ENCODE measurements at regions not wholly inside any gene's neighbourhood (a gene's known extent, or its start where the extent isn't known, plus 50 kb on each side); places are given as distances from the start of the nearest gene placed in this dataset.

DNA sequence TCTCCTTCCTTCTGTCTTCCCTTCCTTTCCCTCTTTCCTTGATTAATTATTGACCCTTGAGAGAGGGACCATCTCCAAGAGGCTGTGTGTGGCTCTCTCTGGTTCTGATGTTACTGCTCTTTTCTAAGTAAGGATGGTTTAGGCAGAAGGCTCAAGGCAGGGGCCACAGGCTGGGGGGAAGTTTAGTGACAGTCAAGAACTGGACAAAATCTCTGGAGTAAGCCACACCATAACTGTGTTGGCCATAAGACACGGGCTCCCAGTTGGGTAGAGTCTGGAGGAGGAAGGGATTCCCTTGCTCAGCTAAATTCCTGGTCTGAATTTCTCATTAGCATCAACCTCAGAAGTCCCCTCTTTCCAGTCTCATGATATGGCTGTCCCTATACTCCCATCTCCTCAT, 74.7 kb downstream of the BUD13 start:
- Histone ChIP-seq H3K4me3 (ENCODE audit: low read length in 2 of 2) (no peak overlapping the region), H3K4me1 (ENCODE audit: control insufficient read depth in 2 of 2, insufficient read depth in 2 of 2, low read length in 2 of 2) (peaks cover under 1 to 13% of the 10 kb centered on the region in 2 donors), H3K36me3 (ENCODE audit: control insufficient read depth in 2 of 2, insufficient read depth in 2 of 2, low read length in 1 of 2) (no peaks in the 10 kb centered on the region), H3K27me3 (ENCODE audit: control insufficient read depth in 2 of 2, insufficient read depth in 1 of 2, low read length in 1 of 2) (peaks cover 2 to 15% of the 10 kb centered on the region in 2 donors), H3K9me3 (ENCODE audit: control insufficient read depth in 2 of 2, insufficient read depth in 1 of 2, low read length in 1 of 2) (no peaks in the 10 kb centered on the region), H3K27ac (ENCODE audit: low read depth in 1 of 2, low read length in 1 of 2) (no peak overlapping the region)
- WGBS, result 53% methylated on average over 1 of the region's 1 CpG
- no peak for DNase-seq (ENCODE audit: low read depth in 6 of 9, low spot score in 9 of 9)

DNA sequence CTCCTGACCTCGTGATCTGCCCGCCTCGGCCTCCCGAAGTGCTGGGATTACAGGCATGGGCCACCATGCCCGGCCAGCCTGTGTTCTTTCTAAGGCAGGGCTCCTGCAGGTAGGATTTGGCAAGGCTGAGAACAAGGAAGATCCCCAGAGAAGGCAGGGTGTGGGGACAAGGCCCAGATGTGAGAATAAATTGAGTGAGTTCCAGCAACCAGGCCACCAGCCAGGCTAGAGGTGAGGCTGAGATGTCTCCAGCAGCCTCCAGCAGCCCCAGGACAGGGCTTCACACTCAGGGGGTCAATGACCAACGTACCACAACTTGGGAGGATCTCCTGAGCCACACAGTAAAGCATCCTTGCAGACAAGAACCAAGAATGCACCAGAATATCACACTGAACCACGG, 75.1 kb downstream of the BUD13 start:
- no peak for DNase-seq (ENCODE audit: low read depth in 6 of 9, low spot score in 9 of 9)
- Histone ChIP-seq H3K36me3 (ENCODE audit: control insufficient read depth in 2 of 2, insufficient read depth in 2 of 2, low read length in 1 of 2) (no peaks in the 10 kb centered on the region), H3K4me1 (ENCODE audit: control insufficient read depth in 2 of 2, insufficient read depth in 2 of 2, low read length in 2 of 2) (peaks cover 0 to 10% of the 10 kb centered on the region in 2 donors), H3K27me3 (ENCODE audit: control insufficient read depth in 2 of 2, insufficient read depth in 1 of 2, low read length in 1 of 2) (peaks cover 2 to 16% of the 10 kb centered on the region in 2 donors), H3K9me3 (ENCODE audit: control insufficient read depth in 2 of 2, insufficient read depth in 1 of 2, low read length in 1 of 2) (no peaks in the 10 kb centered on the region), H3K27ac (ENCODE audit: low read depth in 1 of 2, low read length in 1 of 2) (no peak overlapping the region), H3K4me3 (ENCODE audit: low read length in 2 of 2) (no peak overlapping the region)
- 74% methylated on average over 7 of the region's 7 CpGs for WGBS

DNA sequence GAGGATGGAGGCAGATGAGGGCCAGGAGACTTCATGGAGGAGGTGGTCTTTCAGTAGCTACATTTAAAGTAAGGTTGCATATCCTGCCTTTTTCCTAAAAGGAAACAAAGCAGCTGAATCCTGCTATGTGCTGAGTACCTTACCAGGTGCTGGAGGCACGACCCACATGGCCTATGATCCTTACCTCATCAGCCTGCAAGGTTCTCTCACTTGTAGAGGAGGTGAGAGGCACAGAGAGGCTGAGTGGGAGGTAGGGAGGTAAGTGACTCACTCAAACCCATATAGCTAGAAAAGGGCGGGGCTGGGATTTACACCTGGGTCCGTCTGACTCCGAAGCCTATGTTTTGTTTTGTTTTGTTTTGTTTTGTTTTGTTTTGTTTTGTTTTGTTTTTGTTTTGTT, 75.8 kb downstream of the BUD13 start:
- peaks cover 2 to 17% of the 10 kb centered on the region in 2 donors for H3K27me3 ChIP-seq (ENCODE audit: control insufficient read depth in 2 of 2, insufficient read depth in 1 of 2, low read length in 1 of 2)
- no peak for DNase-seq (ENCODE audit: low read depth in 6 of 9, low spot score in 9 of 9)
- 93% methylated on average over 4 of the region's 4 CpGs for WGBS

DNA sequence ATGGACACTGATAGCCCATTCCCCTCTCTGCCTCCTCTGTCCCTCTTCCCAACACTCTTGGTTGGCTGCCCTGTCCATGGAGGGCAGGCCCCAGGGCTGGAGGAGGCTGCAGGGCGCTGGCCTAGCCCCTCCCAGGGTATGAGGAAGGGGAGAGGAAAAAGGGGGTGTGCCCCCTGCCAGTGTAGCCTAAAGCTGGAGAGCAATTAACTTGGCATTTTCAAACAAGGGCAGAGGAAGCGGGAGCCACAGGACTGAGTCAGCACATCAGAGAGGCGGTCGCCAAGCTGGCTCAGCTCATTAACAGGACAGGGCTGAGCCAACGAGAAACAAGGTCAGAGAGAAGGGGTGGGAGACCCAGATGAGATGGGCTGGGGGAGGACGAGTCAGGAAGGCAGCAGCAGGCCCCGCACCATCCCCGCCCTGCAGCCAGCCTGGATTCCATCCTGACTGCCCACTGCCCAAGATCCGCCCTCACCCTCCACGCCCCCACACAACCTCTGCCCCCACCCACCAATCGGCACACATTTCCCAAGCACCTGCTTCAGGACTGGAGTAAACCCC, 76.3 kb downstream of the BUD13 start:
- H3K36me3 ChIP-seq (ENCODE audit: control insufficient read depth in 2 of 2, insufficient read depth in 2 of 2, low read length in 1 of 2), result no peaks in the 10 kb centered on the region
- 50% methylated on average over 11 of the region's 11 CpGs for WGBS
- peaks cover 2 to 15% of the 10 kb centered on the region in 2 donors for H3K27me3 ChIP-seq (ENCODE audit: control insufficient read depth in 2 of 2, insufficient read depth in 1 of 2, low read length in 1 of 2)
- H3K4me3 ChIP-seq (ENCODE audit: low read length in 2 of 2), result no peak overlapping the region
- DNase-seq (ENCODE audit: low read depth in 6 of 9, low spot score in 9 of 9), result no peak
- H3K4me1 ChIP-seq (ENCODE audit: control insufficient read depth in 2 of 2, insufficient read depth in 2 of 2, low read length in 2 of 2), result no peaks in the 10 kb centered on the region
- no peaks in the 10 kb centered on the region for H3K9me3 ChIP-seq (ENCODE audit: control insufficient read depth in 2 of 2, insufficient read depth in 1 of 2, low read length in 1 of 2)
- H3K27ac ChIP-seq (ENCODE audit: low read depth in 1 of 2, low read length in 1 of 2), result no peak overlapping the region

More for the DNA sequence above, 75.8 kb downstream of the BUD13 start:
- H3K36me3 ChIP-seq (ENCODE audit: control insufficient read depth in 2 of 2, insufficient read depth in 2 of 2, low read length in 1 of 2), result no peaks in the 10 kb centered on the region
- peaks cover 0 to 4% of the 10 kb centered on the region in 2 donors for H3K4me1 ChIP-seq (ENCODE audit: control insufficient read depth in 2 of 2, insufficient read depth in 2 of 2, low read length in 2 of 2)
- no peak overlapping the region for H3K27ac ChIP-seq (ENCODE audit: low read depth in 1 of 2, low read length in 1 of 2)
- H3K4me3 ChIP-seq (ENCODE audit: low read length in 2 of 2), result no peak overlapping the region
- H3K9me3 ChIP-seq (ENCODE audit: control insufficient read depth in 2 of 2, insufficient read depth in 1 of 2, low read length in 1 of 2), result no peaks in the 10 kb centered on the region

DNA sequence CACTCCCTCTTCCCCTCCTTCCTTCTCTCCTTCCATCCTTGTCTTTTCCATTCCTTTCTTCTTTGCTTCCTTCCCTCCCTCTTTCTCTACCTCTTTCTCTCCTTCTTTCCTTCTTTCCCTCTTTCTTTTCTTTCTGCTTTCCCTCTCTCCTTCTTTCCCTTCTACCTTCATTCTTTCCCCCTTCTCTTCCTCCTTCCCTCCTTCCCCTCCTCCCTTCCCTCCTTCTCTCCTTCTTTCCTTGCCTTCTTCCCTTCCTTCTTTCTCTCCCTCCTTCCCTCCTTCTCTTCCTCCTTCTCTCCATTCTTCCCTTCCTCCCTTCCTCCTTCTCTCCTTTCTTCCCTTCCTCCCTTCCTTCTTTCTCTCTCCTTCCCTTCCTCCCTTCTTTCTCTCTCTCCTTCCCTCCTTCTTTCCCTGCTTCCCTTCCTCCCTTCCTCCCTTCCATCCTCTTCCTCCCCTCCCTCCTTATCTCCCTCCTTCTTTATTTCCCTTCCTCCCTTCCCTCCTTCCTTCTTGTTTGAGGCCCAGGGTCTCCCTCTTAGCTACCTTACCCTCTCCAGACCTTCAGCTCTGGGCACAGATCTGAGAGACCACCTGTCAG, 77.0 kb downstream of the BUD13 start:
- H3K27me3 ChIP-seq (ENCODE audit: control insufficient read depth in 2 of 2, insufficient read depth in 1 of 2, low read length in 1 of 2), result peaks cover 2 to 15% of the 10 kb centered on the region in 2 donors
- H3K27ac ChIP-seq (ENCODE audit: low read depth in 1 of 2, low read length in 1 of 2), result no peak overlapping the region
- no peaks in the 10 kb centered on the region for H3K36me3 ChIP-seq (ENCODE audit: control insufficient read depth in 2 of 2, insufficient read depth in 2 of 2, low read length in 1 of 2)
- H3K4me3 ChIP-seq (ENCODE audit: low read length in 2 of 2), result no peak overlapping the region
- H3K9me3 ChIP-seq (ENCODE audit: control insufficient read depth in 2 of 2, insufficient read depth in 1 of 2, low read length in 1 of 2), result no peaks in the 10 kb centered on the region
- H3K4me1 ChIP-seq (ENCODE audit: control insufficient read depth in 2 of 2, insufficient read depth in 2 of 2, low read length in 2 of 2), result no peaks in the 10 kb centered on the region
- DNase-seq (ENCODE audit: low read depth in 6 of 9, low spot score in 9 of 9), result no peak

DNA sequence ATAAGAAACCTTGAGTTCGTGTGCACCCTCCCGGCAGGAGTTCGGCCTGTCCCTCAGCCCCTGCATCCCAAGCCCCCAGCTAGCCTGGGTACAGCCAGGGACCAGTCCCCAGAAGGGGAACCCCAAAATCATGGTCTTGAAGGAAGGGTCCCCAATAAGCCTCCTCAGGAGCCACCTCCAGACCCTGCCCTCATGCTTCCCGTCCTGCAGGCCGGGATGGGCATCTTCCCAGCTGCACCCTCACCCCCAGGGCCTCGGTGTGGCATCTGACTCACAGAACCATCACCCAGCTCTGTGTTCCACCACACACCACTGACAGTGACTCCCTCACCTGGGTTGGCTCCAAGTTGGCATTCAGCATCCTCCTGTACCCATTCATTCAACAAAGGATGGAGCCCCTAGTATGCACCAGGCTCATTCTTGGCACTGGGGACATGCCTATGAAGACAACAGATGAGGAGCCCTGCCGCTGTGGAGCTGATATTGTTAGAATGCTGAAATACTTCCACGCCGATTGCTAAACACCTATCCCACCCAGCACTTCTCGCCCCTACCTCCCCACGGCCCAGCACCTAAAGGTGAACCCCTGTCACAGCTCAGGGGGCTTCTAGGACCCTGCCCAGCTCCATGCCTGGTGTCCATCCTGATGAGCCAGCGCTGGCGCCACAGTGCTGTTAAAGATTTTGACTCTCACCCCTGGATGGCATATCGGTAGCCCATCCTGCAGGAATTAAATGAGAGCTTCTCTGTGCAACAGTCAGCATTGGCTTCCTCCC, 77.8 kb downstream of the BUD13 start:
- Histone ChIP-seq H3K4me3 (ENCODE audit: low read length in 2 of 2) (no peak overlapping the region), H3K4me1 (ENCODE audit: control insufficient read depth in 2 of 2, insufficient read depth in 2 of 2, low read length in 2 of 2) (no peaks in the 10 kb centered on the region), H3K9me3 (ENCODE audit: control insufficient read depth in 2 of 2, insufficient read depth in 1 of 2, low read length in 1 of 2) (no peaks in the 10 kb centered on the region), H3K27ac (ENCODE audit: low read depth in 1 of 2, low read length in 1 of 2) (no peak overlapping the region), H3K36me3 (ENCODE audit: control insufficient read depth in 2 of 2, insufficient read depth in 2 of 2, low read length in 1 of 2) (no peaks in the 10 kb centered on the region), H3K27me3 (ENCODE audit: control insufficient read depth in 2 of 2, insufficient read depth in 1 of 2, low read length in 1 of 2) (peaks cover 2 to 15% of the 10 kb centered on the region in 2 donors)
- no peak for DNase-seq (ENCODE audit: low read depth in 6 of 9, low spot score in 9 of 9)
- 91% methylated on average over 14 of the region's 14 CpGs for WGBS

DNA sequence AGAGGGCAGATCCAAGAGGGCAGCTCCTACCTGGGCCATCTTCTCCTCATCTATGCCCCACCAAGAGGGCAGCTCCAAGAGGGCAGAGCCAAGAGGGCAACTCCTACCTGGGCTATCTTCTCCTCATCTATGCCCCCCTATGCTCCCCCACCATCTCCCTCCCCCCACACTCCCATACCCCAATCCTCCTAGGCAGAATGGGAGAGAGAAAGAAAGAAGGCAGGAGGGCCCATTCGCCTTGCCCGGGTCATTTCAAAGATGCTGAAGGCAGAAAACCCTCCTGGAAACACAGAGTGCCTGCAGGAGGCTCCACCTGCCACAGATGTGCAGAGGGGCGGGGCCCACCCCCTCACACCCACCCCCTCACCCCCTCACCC, 78.5 kb downstream of the BUD13 start:
- WGBS, result 75% methylated on average over 3 of the region's 3 CpGs
- DNase-seq (ENCODE audit: low read depth in 6 of 9, low spot score in 9 of 9), result no peak
- H3K27me3 ChIP-seq (ENCODE audit: control insufficient read depth in 2 of 2, insufficient read depth in 1 of 2, low read length in 1 of 2), result peaks cover 2 to 15% of the 10 kb centered on the region in 2 donors
- H3K4me3 ChIP-seq (ENCODE audit: low read length in 2 of 2), result no peak overlapping the region
- no peak overlapping the region for H3K27ac ChIP-seq (ENCODE audit: low read depth in 1 of 2, low read length in 1 of 2)
- no peaks in the 10 kb centered on the region for H3K9me3 ChIP-seq (ENCODE audit: control insufficient read depth in 2 of 2, insufficient read depth in 1 of 2, low read length in 1 of 2)
- H3K36me3 ChIP-seq (ENCODE audit: control insufficient read depth in 2 of 2, insufficient read depth in 2 of 2, low read length in 1 of 2), result no peaks in the 10 kb centered on the region
- H3K4me1 ChIP-seq (ENCODE audit: control insufficient read depth in 2 of 2, insufficient read depth in 2 of 2, low read length in 2 of 2), result no peaks in the 10 kb centered on the region

DNA sequence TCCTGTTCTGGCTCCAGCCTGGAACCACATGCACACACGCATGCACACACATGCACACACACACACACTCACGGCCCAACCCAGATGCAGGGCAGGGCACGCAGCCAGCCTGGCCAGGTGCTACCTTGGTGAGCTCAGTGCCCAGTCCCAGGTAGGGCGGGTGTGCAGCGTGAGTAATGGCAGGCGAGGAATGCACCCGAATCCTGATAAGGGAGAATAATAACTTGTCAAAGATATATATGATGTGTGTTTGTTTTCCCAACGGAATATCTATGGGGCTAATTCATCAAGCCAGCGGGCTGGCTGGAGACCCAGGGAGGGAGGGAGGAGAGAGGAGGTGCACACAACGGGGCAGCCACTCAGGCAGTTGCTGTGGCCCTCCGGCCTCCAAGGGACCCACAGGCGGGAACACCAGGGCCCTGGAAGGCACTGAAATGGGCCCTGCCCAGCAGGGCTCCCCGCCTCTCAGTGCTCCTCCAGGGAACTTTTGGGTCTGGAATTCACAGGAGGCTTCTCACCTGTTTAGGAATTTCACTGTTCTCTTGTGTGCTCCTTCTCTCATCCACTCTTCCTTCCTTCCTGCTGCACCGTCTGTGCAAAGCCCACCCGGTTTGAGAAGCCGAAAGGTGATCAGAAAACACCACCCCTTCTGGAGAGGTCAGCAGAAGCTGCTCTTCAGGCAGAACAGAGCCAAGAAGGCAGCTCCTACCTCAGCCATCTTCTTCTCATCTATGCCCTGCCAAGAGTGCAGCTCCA, 79.0 kb downstream of the BUD13 start:
- WGBS, result 83% methylated on average over 16 of the region's 16 CpGs
- no peaks in the 10 kb centered on the region for H3K36me3 ChIP-seq (ENCODE audit: control insufficient read depth in 2 of 2, insufficient read depth in 2 of 2, low read length in 1 of 2)
- H3K4me1 ChIP-seq (ENCODE audit: control insufficient read depth in 2 of 2, insufficient read depth in 2 of 2, low read length in 2 of 2), result no peaks in the 10 kb centered on the region
- no peak overlapping the region for H3K27ac ChIP-seq (ENCODE audit: low read depth in 1 of 2, low read length in 1 of 2)
- no peaks in the 10 kb centered on the region for H3K9me3 ChIP-seq (ENCODE audit: control insufficient read depth in 2 of 2, insufficient read depth in 1 of 2, low read length in 1 of 2)
- H3K4me3 ChIP-seq (ENCODE audit: low read length in 2 of 2), result no peak overlapping the region
- peaks cover 2 to 15% of the 10 kb centered on the region in 2 donors for H3K27me3 ChIP-seq (ENCODE audit: control insufficient read depth in 2 of 2, insufficient read depth in 1 of 2, low read length in 1 of 2)
- DNase-seq (ENCODE audit: low read depth in 6 of 9, low spot score in 9 of 9), result no peak

DNA sequence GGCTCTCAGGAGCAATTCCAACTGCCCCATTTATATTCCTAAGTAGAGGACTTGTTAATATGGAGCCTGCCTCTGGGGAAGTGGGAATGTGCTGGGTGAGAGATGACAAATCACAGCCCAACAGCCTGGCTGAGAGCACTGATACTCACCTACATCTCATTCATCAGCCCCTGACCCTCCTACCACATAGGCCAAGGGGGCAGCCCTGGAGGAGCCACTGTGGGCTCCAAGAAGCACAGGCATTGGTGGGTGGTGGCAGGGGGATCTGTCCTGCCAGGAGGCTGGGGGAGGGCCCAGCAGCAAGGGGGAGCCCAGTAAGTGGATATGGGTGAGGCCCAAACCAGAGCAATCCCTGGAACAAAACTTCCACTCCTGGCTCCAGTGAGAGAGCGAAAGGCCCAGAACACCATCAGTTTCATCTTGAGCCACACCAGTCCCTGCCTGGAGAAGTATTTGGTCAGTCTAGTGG, 79.7 kb downstream of the BUD13 start:
- 95% methylated on average over 1 of the region's 1 CpG for WGBS
- no peaks in the 10 kb centered on the region for H3K4me1 ChIP-seq (ENCODE audit: control insufficient read depth in 2 of 2, insufficient read depth in 2 of 2, low read length in 2 of 2)
- no peak overlapping the region for H3K27ac ChIP-seq (ENCODE audit: low read depth in 1 of 2, low read length in 1 of 2)
- no peak overlapping the region for H3K4me3 ChIP-seq (ENCODE audit: low read length in 2 of 2)
- no peaks in the 10 kb centered on the region for H3K9me3 ChIP-seq (ENCODE audit: control insufficient read depth in 2 of 2, insufficient read depth in 1 of 2, low read length in 1 of 2)
- H3K27me3 ChIP-seq (ENCODE audit: control insufficient read depth in 2 of 2, insufficient read depth in 1 of 2, low read length in 1 of 2), result peaks cover 2 to 15% of the 10 kb centered on the region in 2 donors
- H3K36me3 ChIP-seq (ENCODE audit: control insufficient read depth in 2 of 2, insufficient read depth in 2 of 2, low read length in 1 of 2), result no peaks in the 10 kb centered on the region
- no peak for DNase-seq (ENCODE audit: low read depth in 6 of 9, low spot score in 9 of 9)

All from thymus (tissue), 11 donors.